ENCODE measurements at regions not wholly inside any gene's neighbourhood (a gene's known extent, or its start where the extent isn't known, plus 50 kb on each side); places are given as distances from the start of the nearest gene placed in this dataset.

DNA sequence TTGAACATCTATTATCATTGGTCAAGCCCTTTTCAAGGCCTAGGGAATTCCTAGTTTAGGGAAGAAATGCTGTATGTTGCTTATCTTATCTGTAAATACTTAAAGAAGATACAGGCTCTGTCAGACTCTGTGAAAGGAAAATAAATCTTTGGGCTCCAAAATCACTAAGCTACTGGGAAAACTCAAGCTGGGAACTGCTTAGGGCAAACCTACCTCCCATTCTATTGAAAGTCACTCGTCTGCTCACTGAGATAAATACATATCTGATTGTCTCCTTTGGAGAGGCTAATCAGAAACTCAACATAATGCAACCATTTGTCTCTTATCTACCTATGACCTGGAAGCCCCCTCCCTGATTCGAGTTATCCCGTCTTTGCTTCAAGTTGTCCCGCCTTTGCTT, 108.6 kb upstream of the NDST4 start:
- Histone ChIP-seq H3K4me2 (ENCODE audit: insufficient read depth, low read length) (no peak overlapping the region), H3K4me3 (ENCODE audit: insufficient read depth, low read length) (no peak overlapping the region)

DNA sequence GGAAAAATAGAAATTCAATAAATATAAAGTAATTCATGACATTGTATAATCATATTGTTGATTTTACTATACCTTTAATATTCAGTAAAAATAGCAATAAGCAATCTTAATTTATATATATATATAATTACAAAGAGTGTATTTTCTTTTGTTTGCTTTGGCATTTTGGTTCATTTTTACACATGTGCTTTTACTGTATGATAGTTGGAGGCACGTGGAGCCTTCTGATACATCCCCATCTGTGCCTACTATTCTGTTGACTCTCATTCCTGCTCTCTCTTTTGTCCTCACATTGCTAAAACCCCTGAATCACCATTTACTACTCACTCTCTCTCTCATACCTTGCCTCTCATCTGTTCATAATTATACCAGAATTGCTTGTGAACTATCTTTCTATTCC, 106.4 kb upstream of the NDST4 start:
- no peak overlapping the region for H3K4me2 ChIP-seq (ENCODE audit: insufficient read depth, low read length)
- no peak overlapping the region for H3K27ac ChIP-seq (ENCODE audit: low read depth, low read length)
- H3K4me3 ChIP-seq (ENCODE audit: insufficient read depth, low read length) = no peak overlapping the region
- no peaks in the 10 kb centered on the region for H3K4me1 ChIP-seq (ENCODE audit: insufficient read depth, low read length)
- H3K79me2 ChIP-seq (ENCODE audit: insufficient read depth, low read length) = no peaks in the 10 kb centered on the region
- no peaks in the 10 kb centered on the region for H3K27me3 ChIP-seq (ENCODE audit: insufficient read depth, low read length)
- no peaks in the 10 kb centered on the region for H3K36me3 ChIP-seq (ENCODE audit: insufficient read depth, low read length)
- H2AFZ ChIP-seq (ENCODE audit: low read length) = no peak overlapping the region
- H4K20me1 ChIP-seq (ENCODE audit: insufficient read depth, low read length) = no peaks in the 10 kb centered on the region
- TF ChIP-seq, protein P1, sequence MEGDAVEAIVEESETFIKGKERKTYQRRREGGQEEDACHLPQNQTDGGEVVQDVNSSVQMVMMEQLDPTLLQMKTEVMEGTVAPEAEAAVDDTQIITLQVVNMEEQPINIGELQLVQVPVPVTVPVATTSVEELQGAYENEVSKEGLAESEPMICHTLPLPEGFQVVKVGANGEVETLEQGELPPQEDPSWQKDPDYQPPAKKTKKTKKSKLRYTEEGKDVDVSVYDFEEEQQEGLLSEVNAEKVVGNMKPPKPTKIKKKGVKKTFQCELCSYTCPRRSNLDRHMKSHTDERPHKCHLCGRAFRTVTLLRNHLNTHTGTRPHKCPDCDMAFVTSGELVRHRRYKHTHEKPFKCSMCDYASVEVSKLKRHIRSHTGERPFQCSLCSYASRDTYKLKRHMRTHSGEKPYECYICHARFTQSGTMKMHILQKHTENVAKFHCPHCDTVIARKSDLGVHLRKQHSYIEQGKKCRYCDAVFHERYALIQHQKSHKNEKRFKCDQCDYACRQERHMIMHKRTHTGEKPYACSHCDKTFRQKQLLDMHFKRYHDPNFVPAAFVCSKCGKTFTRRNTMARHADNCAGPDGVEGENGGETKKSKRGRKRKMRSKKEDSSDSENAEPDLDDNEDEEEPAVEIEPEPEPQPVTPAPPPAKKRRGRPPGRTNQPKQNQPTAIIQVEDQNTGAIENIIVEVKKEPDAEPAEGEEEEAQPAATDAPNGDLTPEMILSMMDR (IDR thresholded peaks at IDR 0.05; ENCODE audit: extremely low read depth, low read depth, low read length) = no peak
- H3K9me3 ChIP-seq (ENCODE audit: low read depth, low read length) = no peaks in the 10 kb centered on the region
- no peak for DNase-seq (ENCODE audit: insufficient read length, low spot score, missing footprints)

More for the DNA sequence above, 108.6 kb upstream of the NDST4 start:
- Histone ChIP-seq H3K27ac (ENCODE audit: low read depth, low read length) (no peak overlapping the region), H3K27me3 (ENCODE audit: insufficient read depth, low read length) (no peaks in the 10 kb centered on the region), H4K20me1 (ENCODE audit: insufficient read depth, low read length) (no peaks in the 10 kb centered on the region), H3K4me1 (ENCODE audit: insufficient read depth, low read length) (no peaks in the 10 kb centered on the region), H2AFZ (ENCODE audit: low read length) (no peak overlapping the region), H3K9me3 (ENCODE audit: low read depth, low read length) (no peaks in the 10 kb centered on the region), H3K79me2 (ENCODE audit: insufficient read depth, low read length) (no peaks in the 10 kb centered on the region), H3K36me3 (ENCODE audit: insufficient read depth, low read length) (no peaks in the 10 kb centered on the region)
- TF ChIP-seq, protein P1 (IDR thresholded peaks at IDR 0.05; ENCODE audit: extremely low read depth, low read depth, low read length) = no peak
- no peak for DNase-seq (ENCODE audit: insufficient read length, low spot score, missing footprints)

DNA sequence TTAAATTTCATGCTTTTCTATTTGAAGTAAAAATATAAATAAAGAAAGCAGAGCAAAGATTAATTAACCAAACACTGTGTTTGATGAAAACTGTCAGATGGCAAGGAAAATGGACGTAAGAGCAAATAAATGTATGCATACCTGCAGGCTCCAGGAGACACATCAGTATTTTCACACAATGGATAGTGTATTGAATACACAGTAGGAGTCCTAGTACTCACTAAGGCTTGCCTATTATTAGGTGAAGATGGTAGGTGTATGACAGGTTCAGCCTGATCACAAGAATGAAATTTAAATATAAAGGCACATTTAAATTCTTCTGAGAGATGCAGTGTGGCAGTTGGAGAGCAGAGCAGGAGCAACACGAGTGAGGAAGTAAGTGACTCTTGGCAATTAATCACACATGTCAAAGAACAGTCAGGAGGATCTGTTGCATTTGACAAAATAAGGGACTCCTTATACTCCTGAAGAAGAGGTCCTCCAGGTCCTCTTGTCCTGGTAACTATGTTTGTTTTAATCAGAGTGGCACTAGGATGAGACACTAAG, 106.0 kb upstream of the NDST4 start:
- DNase-seq (ENCODE audit: insufficient read length, low spot score, missing footprints) = no peak
- TF ChIP-seq, protein P1 (IDR thresholded peaks at IDR 0.05; ENCODE audit: extremely low read depth, low read depth, low read length) = no peak

DNA sequence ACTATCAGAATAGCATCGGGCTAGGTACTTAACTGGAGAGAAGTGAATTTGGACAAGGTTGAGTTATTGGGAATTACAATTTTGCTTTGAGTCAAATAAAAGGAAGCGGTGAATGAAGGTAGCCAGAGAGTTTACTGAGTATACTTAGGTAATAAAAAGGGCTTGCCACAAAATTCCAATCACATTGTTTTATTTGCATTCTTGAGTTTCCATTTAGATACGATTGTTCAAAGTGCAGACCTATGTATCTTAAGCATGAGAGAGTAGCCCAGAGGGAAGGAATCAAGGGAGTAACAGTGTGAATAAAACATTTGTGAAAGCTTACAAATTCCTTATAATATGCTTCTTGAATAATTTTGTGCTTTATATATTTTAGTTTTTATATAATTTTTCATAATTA, 102.5 kb upstream of the NDST4 start:
- no peaks in the 10 kb centered on the region for H3K4me1 ChIP-seq (ENCODE audit: insufficient read depth, low read length)
- no peak overlapping the region for H3K27ac ChIP-seq (ENCODE audit: low read depth, low read length)
- no peak overlapping the region for H3K4me3 ChIP-seq (ENCODE audit: insufficient read depth, low read length)
- no peak for DNase-seq (ENCODE audit: insufficient read length, low spot score, missing footprints)
- no peaks in the 10 kb centered on the region for H3K27me3 ChIP-seq (ENCODE audit: insufficient read depth, low read length)
- H3K4me2 ChIP-seq (ENCODE audit: insufficient read depth, low read length) = no peak overlapping the region
- no peak overlapping the region for H2AFZ ChIP-seq (ENCODE audit: low read length)
- H3K79me2 ChIP-seq (ENCODE audit: insufficient read depth, low read length) = no peaks in the 10 kb centered on the region
- TF ChIP-seq, protein P1 (IDR thresholded peaks at IDR 0.05; ENCODE audit: extremely low read depth, low read depth, low read length) = no peak
- H3K36me3 ChIP-seq (ENCODE audit: insufficient read depth, low read length) = no peaks in the 10 kb centered on the region
- no peaks in the 10 kb centered on the region for H4K20me1 ChIP-seq (ENCODE audit: insufficient read depth, low read length)
- no peaks in the 10 kb centered on the region for H3K9me3 ChIP-seq (ENCODE audit: low read depth, low read length)

More for the DNA sequence above, 106.0 kb upstream of the NDST4 start:
- no peak overlapping the region for H3K4me2 ChIP-seq (ENCODE audit: insufficient read depth, low read length)
- no peaks in the 10 kb centered on the region for H3K9me3 ChIP-seq (ENCODE audit: low read depth, low read length)
- no peak overlapping the region for H3K27ac ChIP-seq (ENCODE audit: low read depth, low read length)
- no peaks in the 10 kb centered on the region for H3K36me3 ChIP-seq (ENCODE audit: insufficient read depth, low read length)
- H3K4me1 ChIP-seq (ENCODE audit: insufficient read depth, low read length) = no peaks in the 10 kb centered on the region
- no peak overlapping the region for H3K4me3 ChIP-seq (ENCODE audit: insufficient read depth, low read length)
- no peaks in the 10 kb centered on the region for H4K20me1 ChIP-seq (ENCODE audit: insufficient read depth, low read length)
- no peaks in the 10 kb centered on the region for H3K79me2 ChIP-seq (ENCODE audit: insufficient read depth, low read length)
- no peaks in the 10 kb centered on the region for H3K27me3 ChIP-seq (ENCODE audit: insufficient read depth, low read length)
- no peak overlapping the region for H2AFZ ChIP-seq (ENCODE audit: low read length)

Measured in osteoblast (primary cell).